Glomerular visceral epithelial cell (primary cell): ENCODE measurements at regions not wholly inside any gene's neighbourhood (a gene's known extent, or its start where the extent isn't known, plus 50 kb on each side); places are given as distances from the start of the nearest gene placed in this dataset.

Experiments used
- DNase-seq: peaks from one replicate; pipeline ENCODE4 v3.0.0-alpha.2; 2016; ENCODE audit errors: extremely low spot score

- DNase-seq = no peak
Observed at GRCh38 chr1:30819244-30819571, 61.6 kb upstream of the LAPTM5 start.

DNA sequence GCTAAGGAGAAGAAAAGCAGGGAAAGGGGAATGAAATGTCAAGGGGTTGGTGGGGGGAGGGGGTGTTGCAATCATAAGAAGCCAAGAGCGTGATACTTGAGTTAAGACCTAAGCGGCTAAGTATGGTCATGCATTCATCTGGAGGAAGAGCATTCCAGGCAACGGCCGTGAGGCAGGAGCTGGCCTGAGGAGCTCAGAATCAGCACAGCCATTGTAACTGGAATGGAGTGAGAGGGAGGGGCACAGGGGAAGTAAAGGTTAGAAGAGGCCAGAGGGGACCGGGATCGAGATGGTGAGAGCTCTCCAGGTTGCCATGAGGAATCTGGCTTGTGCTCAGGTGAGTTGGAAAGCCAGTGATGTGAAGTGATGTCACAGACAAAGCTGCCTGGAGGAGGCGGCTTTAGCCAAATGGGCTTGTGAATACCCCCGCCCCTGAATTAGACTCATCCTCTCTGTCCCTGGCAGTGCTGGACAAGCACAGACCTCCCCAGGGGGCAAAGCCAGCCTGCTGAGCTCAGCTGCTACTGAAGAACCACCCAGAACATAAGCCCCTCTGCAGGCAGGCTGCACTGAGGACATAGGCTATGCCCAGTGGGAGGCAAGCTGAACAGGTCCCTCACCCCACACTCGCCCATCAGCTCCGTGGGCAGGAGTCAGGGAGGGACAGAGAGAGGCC lies 61.1 kb upstream of the LAPTM5 start:
- DNase-seq = no peak

DNA sequence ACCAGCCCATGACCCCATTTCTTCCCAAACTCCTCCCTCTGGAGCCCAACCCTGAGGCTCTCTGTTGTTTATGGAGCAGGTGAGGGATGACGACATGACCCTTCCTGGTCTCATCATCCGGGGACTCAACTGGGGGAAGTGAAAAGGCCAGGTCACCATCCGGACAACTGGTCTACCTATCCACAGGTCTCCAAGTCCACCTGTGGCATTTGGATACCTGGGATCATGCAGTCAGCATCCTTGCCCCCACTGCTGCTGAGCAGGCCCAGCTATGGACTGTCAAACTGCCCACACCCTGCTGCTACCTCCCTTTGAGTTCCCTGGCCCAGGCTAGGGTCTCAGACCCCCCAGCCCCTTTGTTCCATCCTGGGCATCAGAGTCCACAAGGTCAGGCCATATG lies 60.0 kb upstream of the LAPTM5 start:
- no peak for DNase-seq

DNA sequence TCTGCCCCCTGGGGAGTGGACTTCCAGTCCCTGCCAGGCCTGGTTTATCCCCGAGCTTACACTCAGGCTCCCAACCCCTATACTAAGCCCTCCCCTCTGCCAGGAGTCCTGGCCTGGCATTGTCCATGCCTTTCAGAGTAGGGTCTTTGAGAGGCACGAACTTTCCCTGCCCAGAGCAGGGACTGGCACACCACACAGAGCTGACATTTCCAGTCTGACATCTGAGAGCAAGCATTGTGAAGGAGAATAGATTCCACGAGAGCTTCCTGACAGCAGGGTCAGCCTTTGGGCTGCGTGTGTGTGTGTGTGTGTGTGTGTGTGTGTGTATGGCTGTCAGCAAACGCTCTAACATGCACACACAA lies 59.5 kb upstream of the LAPTM5 start:
- no peak for DNase-seq

DNA sequence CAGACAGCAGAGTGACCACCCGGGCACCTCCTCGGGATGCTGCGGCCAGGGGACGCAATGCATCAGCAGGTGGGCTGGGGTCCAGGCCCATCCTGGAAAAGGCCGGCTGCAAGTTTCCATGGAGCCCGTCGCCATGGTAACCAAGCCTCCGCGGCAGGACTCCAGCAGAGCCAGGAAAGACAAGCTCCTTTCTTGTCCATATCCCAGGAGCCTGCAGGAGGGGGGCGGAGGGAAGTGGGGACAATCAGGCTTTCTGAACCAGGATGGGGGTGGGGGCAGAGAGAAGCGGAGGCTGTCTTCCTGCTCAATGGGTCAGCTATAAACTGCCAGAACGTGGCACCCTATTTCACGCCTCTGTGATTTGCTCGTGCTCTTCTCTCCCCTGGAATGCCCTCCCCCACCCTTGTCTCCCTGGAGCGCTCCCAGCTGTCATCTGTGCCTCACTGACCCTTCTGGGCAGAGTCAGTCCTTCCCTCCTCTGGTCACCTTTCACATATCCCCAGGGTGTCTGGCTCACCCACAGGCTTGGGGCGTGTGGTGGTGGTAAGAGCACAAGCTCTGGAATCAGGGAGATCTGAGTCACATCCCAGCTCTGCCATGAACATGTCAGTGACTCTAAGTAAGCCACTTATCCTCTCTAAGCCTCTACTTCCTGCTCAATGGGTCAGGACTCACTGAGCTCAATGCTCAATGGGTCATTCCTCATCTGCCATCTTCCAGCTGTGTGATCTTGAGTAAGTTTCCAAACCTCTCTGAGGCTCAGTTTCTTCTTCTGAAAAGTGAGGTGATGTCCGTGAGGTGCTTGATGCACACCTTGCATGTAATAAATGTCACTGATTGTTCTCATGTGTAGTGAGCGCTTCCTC lies 58.9 kb upstream of the LAPTM5 start:
- peak; percentile 97 for DNase-seq

GRCh38 chr1:30815556-30815955 lies 58.0 kb upstream of the LAPTM5 start:
- DNase-seq = no peak

- DNase-seq = no peak
Observed at GRCh38 chr1:30814292-30814691, 56.7 kb upstream of the LAPTM5 start.

DNA sequence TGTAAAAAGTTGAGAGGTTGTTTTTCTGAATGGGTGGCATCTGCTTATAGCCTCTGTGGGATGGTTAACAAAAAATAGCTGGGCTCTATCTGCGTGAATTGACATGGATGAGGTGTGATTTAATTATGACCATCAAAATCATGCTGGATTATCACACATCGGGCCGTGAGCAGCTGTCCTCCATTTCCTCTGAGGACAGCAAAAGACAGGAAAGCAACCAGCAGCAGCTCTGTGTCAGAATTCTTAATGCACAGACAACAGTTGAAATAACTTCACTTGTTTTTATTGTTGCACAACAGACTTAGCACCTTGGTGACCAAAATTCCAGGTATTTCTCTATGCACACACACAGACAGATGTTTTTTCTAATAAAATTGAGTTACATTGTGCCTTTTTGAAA lies 54.5 kb upstream of the LAPTM5 start:
- DNase-seq = no peak

- DNase-seq = no peak
Observed at GRCh38 chr1:30811187-30811586, 53.6 kb upstream of the LAPTM5 start.

DNA sequence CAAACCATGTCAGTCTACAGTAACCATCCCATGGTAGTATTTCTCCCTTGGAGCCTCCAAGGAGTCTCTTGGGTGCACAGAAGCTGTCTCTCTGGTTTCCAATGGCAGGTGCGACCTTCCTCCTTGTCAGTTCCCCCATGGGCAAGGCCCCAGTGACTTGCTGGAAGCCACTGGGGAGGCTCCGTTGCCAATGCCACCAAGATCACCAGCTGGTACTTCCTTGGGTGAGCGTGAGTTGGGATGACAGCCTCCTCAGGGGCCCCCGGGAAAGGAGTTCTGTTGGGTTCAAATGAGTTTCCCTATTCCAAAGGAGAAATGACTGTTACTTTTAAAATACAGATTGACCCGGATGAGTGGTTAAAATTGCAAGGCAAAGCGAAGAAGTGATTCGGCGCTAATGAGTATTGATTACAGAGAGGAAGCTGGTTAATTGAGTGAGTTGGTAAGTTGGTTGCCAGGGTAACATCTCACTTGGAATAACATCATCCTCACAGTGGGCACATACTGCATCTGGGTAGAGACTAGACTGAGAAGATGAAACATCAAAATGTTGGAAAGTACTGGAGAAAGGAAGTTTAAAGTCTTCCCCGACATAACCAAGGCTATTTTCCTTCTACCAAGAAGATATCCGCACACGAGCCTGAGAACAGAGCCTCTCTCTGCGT lies 53.0 kb upstream of the LAPTM5 start:
- DNase-seq = no peak

DNA sequence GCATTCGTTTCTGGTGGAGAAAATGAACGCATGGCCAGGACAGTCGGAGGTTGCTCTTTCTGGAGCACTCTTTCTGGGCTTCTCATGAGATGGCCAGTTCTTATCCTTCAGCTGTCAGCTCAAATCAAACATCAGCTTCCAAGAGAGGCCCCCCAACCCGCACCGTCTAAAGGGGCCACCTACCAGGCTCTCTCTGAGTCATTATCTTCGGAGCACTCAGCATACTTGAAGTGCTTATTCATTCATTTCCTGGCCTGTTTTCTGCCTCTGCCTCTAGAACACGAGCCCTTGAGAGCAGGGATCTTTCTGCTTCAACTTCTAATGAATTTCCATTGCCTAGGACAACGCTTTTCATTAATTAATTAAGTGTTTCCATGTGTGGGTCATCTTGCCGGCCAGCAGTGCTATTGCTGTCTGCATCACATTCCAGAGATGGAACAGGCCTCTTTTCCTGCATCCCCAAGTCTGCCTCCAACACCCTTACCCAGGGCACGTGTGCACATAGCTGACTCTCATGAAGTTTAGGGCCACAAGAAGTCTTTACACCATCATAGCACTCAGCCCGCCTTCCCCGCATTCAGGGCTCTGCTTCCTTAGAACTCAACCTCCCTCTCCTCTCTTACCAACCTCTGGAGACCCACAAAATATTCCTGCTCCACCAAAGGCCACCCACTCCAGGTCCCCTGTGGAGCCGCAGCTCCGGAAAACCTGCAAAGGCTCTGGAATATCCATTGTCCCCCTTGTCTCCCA lies 52.1 kb upstream of the LAPTM5 start:
- peak; percentile 60 for DNase-seq

GRCh38 chr1:30808067-30808662 lies 50.6 kb upstream of the LAPTM5 start:
- DNase-seq = no peak

DNA sequence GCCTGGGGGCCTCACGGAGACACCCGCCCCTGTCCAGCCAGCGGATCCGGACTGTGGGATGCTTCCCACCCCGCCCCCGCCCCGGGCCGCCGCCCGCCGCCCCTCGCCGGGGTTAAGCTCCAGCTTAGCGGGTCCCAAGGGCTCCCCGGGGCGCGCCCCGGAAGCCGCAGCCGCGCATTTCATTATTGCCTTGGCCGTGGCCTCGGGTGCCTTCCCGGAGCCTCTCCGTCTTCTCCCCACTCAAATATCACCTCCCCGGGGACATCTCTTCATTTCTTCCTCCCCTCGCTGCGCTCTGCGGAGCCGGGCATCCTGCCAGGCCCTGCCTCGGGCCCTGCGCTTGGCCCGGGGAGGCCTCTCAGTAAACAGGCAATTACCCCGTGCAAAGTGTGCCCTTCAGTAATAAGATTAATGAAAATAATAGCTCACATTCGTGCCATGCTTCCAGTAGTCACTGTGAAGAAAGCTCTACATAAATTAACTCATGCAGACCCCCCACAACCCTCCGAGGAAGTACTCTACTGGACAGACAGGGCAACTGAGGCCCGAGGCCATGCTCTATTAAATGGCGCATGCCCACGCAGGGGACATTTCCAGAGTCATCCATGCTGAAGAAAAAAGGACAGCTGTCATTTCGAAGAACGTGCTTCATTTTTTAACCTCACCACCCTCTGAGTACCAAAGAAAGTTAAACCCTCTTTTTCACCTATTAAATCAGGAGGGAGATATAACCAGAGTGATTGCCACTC lies 49.9 kb upstream of the LAPTM5 start:
- peak; percentile 33 for DNase-seq
